HG03571 (cell line): ENCODE measurements at regions not wholly inside any gene's neighbourhood (a gene's known extent, or its start where the extent isn't known, plus 50 kb on each side); places are given as distances from the start of the nearest gene placed in this dataset.

ENCODE experiments used
- ATAC-seq: cut with Tn5 transposase; IDR thresholded peaks from one replicate; pipeline ENCODE4 v1.9.1; 2021; ENCODE audit not compliant: unreplicated experiment

- no peak for ATAC-seq
These were observed 70.3 kb upstream of the DSG1 start for GRCh38 chr18:31247574-31248199.

- no peak for ATAC-seq
These were observed 69.0 kb upstream of the DSG1 start for GRCh38 chr18:31248783-31249521.

- ATAC-seq = no peak
These were observed 67.1 kb upstream of the DSG1 start for GRCh38 chr18:31250902-31251301.

DNA sequence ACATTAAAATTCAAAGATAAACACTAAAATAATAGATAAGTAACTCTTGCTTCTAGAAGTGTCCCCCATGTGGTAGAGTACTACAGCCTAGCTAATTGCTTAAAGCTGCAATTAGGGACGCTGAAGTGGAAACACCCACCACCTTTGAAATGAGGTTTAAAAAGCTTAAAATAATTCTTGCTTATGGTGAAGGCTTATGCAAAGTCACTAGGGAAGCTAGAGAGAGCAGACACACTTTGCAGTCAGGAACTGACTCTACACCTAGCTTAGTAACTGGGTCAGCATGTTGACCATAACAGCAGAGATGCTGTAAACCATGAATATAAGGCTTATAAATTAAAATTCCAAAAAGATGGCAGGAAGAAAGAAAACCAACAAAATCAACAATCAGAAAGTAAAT is 65.4 kb upstream of the DSG1 start:
- ATAC-seq = no peak

- no peak for ATAC-seq
These were observed 62.0 kb upstream of the DSG1 start for GRCh38 chr18:31255953-31256352.

GRCh38 chr18:31258789-31259188 is 59.2 kb upstream of the DSG1 start:
- ATAC-seq = no peak

GRCh38 chr18:31261792-31262582 is 56.0 kb upstream of the DSG1 start:
- ATAC-seq = no peak

DNA sequence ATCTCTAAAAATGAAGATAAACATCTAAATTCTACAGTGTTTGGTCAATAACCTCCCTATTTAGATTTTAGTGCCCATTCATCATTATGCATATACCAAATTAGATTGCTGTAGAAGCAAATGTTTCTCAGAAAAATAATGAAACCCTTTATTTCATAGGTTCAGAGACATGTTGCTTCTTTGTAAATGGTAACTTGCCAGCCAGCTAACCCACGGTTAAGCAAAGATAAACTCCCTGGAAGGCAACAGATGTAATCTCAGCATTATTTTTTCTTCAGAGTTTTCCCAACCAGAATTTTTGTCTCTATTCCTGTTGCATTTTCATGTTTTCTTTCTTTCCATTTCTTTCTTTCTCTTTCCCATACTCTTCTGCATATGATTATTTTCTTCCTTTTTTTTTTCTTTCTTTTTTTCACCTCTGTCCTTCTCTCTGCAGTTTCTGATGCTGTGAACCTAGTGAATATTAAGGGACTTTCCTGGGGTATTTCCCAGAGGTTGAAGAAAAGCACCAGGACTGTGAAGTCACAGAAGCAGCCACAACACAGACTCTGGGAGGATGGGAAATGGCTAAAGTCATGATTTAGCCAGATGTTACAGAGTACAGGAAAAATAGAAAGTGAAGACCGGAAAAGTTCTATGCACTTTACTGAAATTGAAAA is 50.0 kb upstream of the DSG1 start:
- peak; percentile 58 for ATAC-seq
